PC-9 (cell line): ENCODE measurements at regions not wholly inside any gene's neighbourhood (a gene's known extent, or its start where the extent isn't known, plus 50 kb on each side); places are given as distances from the start of the nearest gene placed in this dataset.

ENCODE experiments used
- BruUV-seq: library from RNA; stranded (reverse); fragments of 400-500 nt; replicated peaks from 2 replicates; lab custom pipeline; 2021; lab: Mats Ljungman, UMichigan
- CTCF ChIA-PET: fragments of 300-600 bp; sonication (Branson Sonifier 250); formaldehyde crosslinking; loops from one replicate; lab custom pipeline; 2022; ENCODE audit warnings: antibody characterized with exemption; lab: Charles Lee
- POLR2A ChIA-PET: fragments of 300-600 bp; sonication (Branson Sonifier 250); formaldehyde crosslinking; loops from one replicate; lab custom pipeline; 2022; ENCODE audit warnings: antibody characterized with exemption; ENCODE audit not compliant: unreplicated experiment; lab: Charles Lee
- DNase-seq, 2 experiments: peaks; one replicate each; pipeline versions ENCODE4 v3.0.0 to v3.0.0-alpha.2; 2015 to 2022; ENCODE audit warnings: mixed read lengths in 1 of 2
- H2AFZ ChIP-seq: fragments of 200-600 bp; sonication (generic); 2 replicates; pipeline ENCODE4 v1.8.1; 2017; ENCODE audit warnings: antibody characterized with exemption
- H3F3A ChIP-seq: fragments of 200-600 bp; sonication (generic); 2 replicates; pipeline ENCODE4 v1.8.1; 2017; ENCODE audit warnings: antibody characterized with exemption, mild to moderate bottlenecking, low read depth; ENCODE audit not compliant: insufficient read depth
- H3K27ac ChIP-seq: fragments of 200-600 bp; sonication (generic); 2 replicates; pipeline ENCODE4 v1.6.1; 2016; ENCODE audit warnings: mixed run types
- H3K27me3 ChIP-seq: fragments of 200-600 bp; sonication (generic); 2 replicates; pipeline ENCODE4 v1.6.1; 2016; ENCODE audit warnings: low read depth, mixed run types; ENCODE audit not compliant: insufficient read depth
- H3K36me3 ChIP-seq: fragments of 200-600 bp; sonication (generic); 2 replicates; pipeline ENCODE4 v1.6.1; 2016; ENCODE audit warnings: low read depth, mixed run types
- H3K4me1 ChIP-seq: fragments of 200-600 bp; sonication (generic); replicated peaks from 2 replicates; pipeline ENCODE4 v1.6.1; 2016; ENCODE audit warnings: mixed run types; ENCODE audit not compliant: insufficient read depth
- H3K4me2 ChIP-seq: fragments of 200-600 bp; sonication (generic); 2 replicates; pipeline ENCODE4 v1.6.1; 2017; ENCODE audit warnings: mixed run types
- H3K4me3 ChIP-seq: fragments of 200-600 bp; sonication (generic); 2 replicates; pipeline ENCODE4 v1.6.1; 2016; ENCODE audit warnings: mixed run types
- H3K79me2 ChIP-seq: fragments of 200-600 bp; sonication (generic); 2 replicates; pipeline ENCODE4 v1.6.1; 2017; ENCODE audit warnings: low read depth, mixed run types
- H3K9me2 ChIP-seq: fragments of 200-600 bp; sonication (generic); 2 replicates; pipeline ENCODE4 v1.8.1; 2017; ENCODE audit warnings: mild to moderate bottlenecking; ENCODE audit not compliant: insufficient read depth
- H3K9me3 ChIP-seq: fragments of 200-600 bp; sonication (generic); 2 replicates; pipeline ENCODE4 v1.8.1; 2016; ENCODE audit warnings: low read depth; ENCODE audit not compliant: insufficient read depth
- H4K20me1 ChIP-seq: fragments of 200-600 bp; sonication (generic); 2 replicates; pipeline ENCODE4 v1.8.1; 2017; ENCODE audit not compliant: insufficient read depth
- EZH2 ChIP-seq: fragments of 200-600 bp; sonication (generic); IDR thresholded peaks from 2 replicates; pipeline ENCODE4 v1.8.0; 2017; ENCODE audit warnings: antibody characterized with exemption, low read depth
- intact Hi-C: fragments of 100-400 bp; cut with micrococcal nuclease; formaldehyde crosslinking; loops from one replicate; pipeline ENCODE4 v1.10.0; 2022; ENCODE audit not compliant: unreplicated experiment
- TF ChIP-seq, protein P1 (sequence below): fragments of 200-600 bp; sonication (generic); conservative IDR thresholded peaks from 2 replicates; pipeline ENCODE4 v1.6.1; 2017; ENCODE audit warnings: mixed run types, antibody characterized with exemption, mild to moderate bottlenecking, moderate library complexity

DNA sequence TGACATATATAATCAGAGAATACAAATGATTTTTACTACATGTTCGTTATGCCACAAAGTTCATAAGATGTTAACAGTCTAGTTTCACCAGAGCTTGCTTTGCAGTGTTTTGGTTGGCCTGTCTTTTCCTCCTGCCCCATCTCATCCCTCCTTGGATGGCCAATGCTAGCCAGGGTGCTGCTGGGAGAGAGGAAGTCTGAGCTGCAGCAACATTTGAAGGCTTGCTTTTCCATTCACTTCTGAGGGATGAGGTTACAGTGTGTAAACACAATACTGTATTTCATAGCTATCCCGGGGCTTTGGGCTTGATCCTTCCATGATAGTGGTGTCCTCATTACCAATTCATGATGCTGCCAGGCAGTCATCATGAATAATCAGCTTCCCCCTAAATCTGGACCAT lies 170.5 kb downstream of the RAB11FIP2 start:
- ChIA-PET POLR2A (no interaction called here), CTCF (no interaction called here)
- intact Hi-C loops: no loop called here
- TF ChIP-seq, protein P1, sequence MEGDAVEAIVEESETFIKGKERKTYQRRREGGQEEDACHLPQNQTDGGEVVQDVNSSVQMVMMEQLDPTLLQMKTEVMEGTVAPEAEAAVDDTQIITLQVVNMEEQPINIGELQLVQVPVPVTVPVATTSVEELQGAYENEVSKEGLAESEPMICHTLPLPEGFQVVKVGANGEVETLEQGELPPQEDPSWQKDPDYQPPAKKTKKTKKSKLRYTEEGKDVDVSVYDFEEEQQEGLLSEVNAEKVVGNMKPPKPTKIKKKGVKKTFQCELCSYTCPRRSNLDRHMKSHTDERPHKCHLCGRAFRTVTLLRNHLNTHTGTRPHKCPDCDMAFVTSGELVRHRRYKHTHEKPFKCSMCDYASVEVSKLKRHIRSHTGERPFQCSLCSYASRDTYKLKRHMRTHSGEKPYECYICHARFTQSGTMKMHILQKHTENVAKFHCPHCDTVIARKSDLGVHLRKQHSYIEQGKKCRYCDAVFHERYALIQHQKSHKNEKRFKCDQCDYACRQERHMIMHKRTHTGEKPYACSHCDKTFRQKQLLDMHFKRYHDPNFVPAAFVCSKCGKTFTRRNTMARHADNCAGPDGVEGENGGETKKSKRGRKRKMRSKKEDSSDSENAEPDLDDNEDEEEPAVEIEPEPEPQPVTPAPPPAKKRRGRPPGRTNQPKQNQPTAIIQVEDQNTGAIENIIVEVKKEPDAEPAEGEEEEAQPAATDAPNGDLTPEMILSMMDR: no peak
- no peak for TF ChIP-seq EZH2
- Histone ChIP-seq H3K79me2 (no peaks in the 10 kb centered on the region), H4K20me1 (no peaks in the 10 kb centered on the region), H3F3A (no peaks in the 10 kb centered on the region), H3K4me1 (no peaks in the 10 kb centered on the region), H3K9me2 (no peaks in the 10 kb centered on the region), H3K4me3 (no peak overlapping the region), H3K9me3 (no peaks in the 10 kb centered on the region), H3K27ac (no peak overlapping the region), H3K4me2 (no peak overlapping the region), H3K36me3 (no peaks in the 10 kb centered on the region), H2AFZ (no peak overlapping the region), H3K27me3 (peaks cover 13% of the 10 kb centered on the region)
- BruUV-seq: no TSS peak
- DNase-seq: no peak

GRCh38 chr10:117878626-117879025 lies 168.1 kb downstream of the RAB11FIP2 start:
- ChIA-PET CTCF (no interaction called here), POLR2A (no interaction called here)
- H2AFZ ChIP-seq: no peak overlapping the region
- H3K36me3 ChIP-seq: no peaks in the 10 kb centered on the region
- no peak overlapping the region for H3K4me2 ChIP-seq
- H3K4me3 ChIP-seq: no peak overlapping the region
- H3K27me3 ChIP-seq: no peaks in the 10 kb centered on the region; the same call in 1 of the 2 replicates
- no TSS peak for BruUV-seq
- no peaks in the 10 kb centered on the region for H4K20me1 ChIP-seq
- no peak for TF ChIP-seq EZH2
- TF ChIP-seq, protein P1: no peak
- DNase-seq: no peak
- no peaks in the 10 kb centered on the region for H3K9me3 ChIP-seq
- H3K79me2 ChIP-seq: no peaks in the 10 kb centered on the region
- H3K4me1 ChIP-seq: no peaks in the 10 kb centered on the region
- no peak overlapping the region for H3K27ac ChIP-seq
- intact Hi-C loops: no loop called here
- H3F3A ChIP-seq: no peaks in the 10 kb centered on the region
- H3K9me2 ChIP-seq: no peaks in the 10 kb centered on the region

GRCh38 chr10:117884093-117884492 lies 162.6 kb downstream of the RAB11FIP2 start:
- Histone ChIP-seq H4K20me1 (no peaks in the 10 kb centered on the region), H3K4me2 (no peak overlapping the region), H3K36me3 (no peaks in the 10 kb centered on the region), H3K79me2 (no peaks in the 10 kb centered on the region), H3K27me3 (peaks cover 22% of the 10 kb centered on the region; the same call in 1 of the 2 replicates), H3K9me3 (no peaks in the 10 kb centered on the region), H3F3A (no peaks in the 10 kb centered on the region), H3K4me1 (no peaks in the 10 kb centered on the region), H2AFZ (no peak overlapping the region), H3K27ac (no peak overlapping the region), H3K9me2 (no peaks in the 10 kb centered on the region), H3K4me3 (no peak overlapping the region)
- DNase-seq: no peak
- ChIA-PET CTCF (no interaction called here), POLR2A (no interaction called here)
- BruUV-seq: no TSS peak
- intact Hi-C loops: no loop called here
- TF ChIP-seq EZH2: no peak
- TF ChIP-seq, protein P1: no peak
